ENCODE measurements at regions not wholly inside any gene's neighbourhood (a gene's known extent, or its start where the extent isn't known, plus 50 kb on each side); places are given as distances from the start of the nearest gene placed in this dataset.

GRCh38 chr9:107970726-107971125 lies 481.2 kb upstream of the KLF4 start:
- DNase-seq: no peak

GRCh38 chr9:107969727-107970126 lies 480.2 kb upstream of the KLF4 start:
- no peak for DNase-seq

- DNase-seq: no peak
Measured at GRCh38 chr9:107969141-107969540, 479.6 kb upstream of the KLF4 start.

GRCh38 chr9:107963246-107963645 lies 473.7 kb upstream of the KLF4 start:
- DNase-seq: no peak

- no peak for DNase-seq
Measured at GRCh38 chr9:107960916-107961315, 471.3 kb upstream of the KLF4 start.

- no peak for DNase-seq
Measured at GRCh38 chr9:107954312-107954711, 464.7 kb upstream of the KLF4 start.

- DNase-seq: no peak
Measured at GRCh38 chr9:107953556-107954125, 464.1 kb upstream of the KLF4 start.

GRCh38 chr9:107952773-107953172 lies 463.2 kb upstream of the KLF4 start:
- no peak for DNase-seq

GRCh38 chr9:107951511-107951910 lies 461.9 kb upstream of the KLF4 start:
- no peak for DNase-seq

GRCh38 chr9:107949061-107949460 lies 459.5 kb upstream of the KLF4 start:
- DNase-seq: no peak

- DNase-seq: no peak
Measured at GRCh38 chr9:107948601-107949000, 459.0 kb upstream of the KLF4 start.

GRCh38 chr9:107948086-107948485 lies 458.5 kb upstream of the KLF4 start:
- DNase-seq: no peak

GRCh38 chr9:107946364-107947141 lies 457.0 kb upstream of the KLF4 start:
- no peak for DNase-seq

GRCh38 chr9:107945961-107946360 lies 456.4 kb upstream of the KLF4 start:
- no peak for DNase-seq

GRCh38 chr9:107945493-107945892 lies 455.9 kb upstream of the KLF4 start:
- DNase-seq: no peak

- DNase-seq: no peak
Measured at GRCh38 chr9:107944387-107944786, 454.8 kb upstream of the KLF4 start.

GRCh38 chr9:107943901-107944300 lies 454.3 kb upstream of the KLF4 start:
- no peak for DNase-seq

- no peak for DNase-seq
Measured at GRCh38 chr9:107942856-107943255, 453.3 kb upstream of the KLF4 start.

GRCh38 chr9:107942291-107942690 lies 452.7 kb upstream of the KLF4 start:
- DNase-seq: no peak

- DNase-seq: no peak
Measured at GRCh38 chr9:107940616-107941595, 451.3 kb upstream of the KLF4 start.

- DNase-seq: no peak
Measured at GRCh38 chr9:107938801-107939386, 449.3 kb upstream of the KLF4 start.

GRCh38 chr9:107935931-107936330 lies 446.4 kb upstream of the KLF4 start:
- DNase-seq: no peak

GRCh38 chr9:107933516-107933915 lies 443.9 kb upstream of the KLF4 start:
- no peak for DNase-seq
